ENCODE measurements at regions not wholly inside any gene's neighbourhood (a gene's known extent, or its start where the extent isn't known, plus 50 kb on each side); places are given as distances from the start of the nearest gene placed in this dataset.

DNA sequence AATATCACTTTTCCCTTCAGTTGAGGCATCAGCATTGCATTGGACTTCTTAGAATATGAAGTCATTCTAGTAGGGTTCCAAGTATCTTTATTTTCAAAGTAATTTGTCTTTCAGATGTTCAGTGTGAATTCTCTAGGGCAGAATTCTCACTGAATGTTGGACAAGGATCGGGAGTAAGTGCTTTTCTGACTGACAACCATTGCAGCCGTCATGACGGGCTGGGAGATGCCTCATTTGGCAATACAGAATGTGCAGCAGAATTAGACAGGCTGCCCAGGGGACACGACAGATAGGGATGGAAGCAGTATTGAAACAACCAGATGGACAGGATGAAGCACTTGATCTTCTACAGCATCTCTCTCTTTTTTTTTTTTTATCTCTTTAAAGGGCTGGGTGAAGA, 129.0 kb downstream of the ICE1 start:
- no TSS peak for BruUV-seq (replicated peaks)
- Mint-ChIP-seq H3K9me3 (ENCODE audit: low read depth, unreplicated experiment) (peaks cover 2% of the 10 kb centered on the region), H3K4me1 (ENCODE audit: low read depth, unreplicated experiment) (no peaks in the 10 kb centered on the region), H3K27me3 (ENCODE audit: unreplicated experiment) (no peaks in the 10 kb centered on the region), H3K4me3 (ENCODE audit: low read depth, unreplicated experiment) (no peak overlapping the region), H3K27ac (ENCODE audit: unreplicated experiment) (no peak overlapping the region), H3K36me3 (ENCODE audit: insufficient read depth, unreplicated experiment) (no peaks in the 10 kb centered on the region)
- intact Hi-C loops (cut with micrococcal nuclease; ENCODE audit: unreplicated experiment) = no loop called here
- no peak for DNase-seq
- TF ChIP-seq, protein P1, sequence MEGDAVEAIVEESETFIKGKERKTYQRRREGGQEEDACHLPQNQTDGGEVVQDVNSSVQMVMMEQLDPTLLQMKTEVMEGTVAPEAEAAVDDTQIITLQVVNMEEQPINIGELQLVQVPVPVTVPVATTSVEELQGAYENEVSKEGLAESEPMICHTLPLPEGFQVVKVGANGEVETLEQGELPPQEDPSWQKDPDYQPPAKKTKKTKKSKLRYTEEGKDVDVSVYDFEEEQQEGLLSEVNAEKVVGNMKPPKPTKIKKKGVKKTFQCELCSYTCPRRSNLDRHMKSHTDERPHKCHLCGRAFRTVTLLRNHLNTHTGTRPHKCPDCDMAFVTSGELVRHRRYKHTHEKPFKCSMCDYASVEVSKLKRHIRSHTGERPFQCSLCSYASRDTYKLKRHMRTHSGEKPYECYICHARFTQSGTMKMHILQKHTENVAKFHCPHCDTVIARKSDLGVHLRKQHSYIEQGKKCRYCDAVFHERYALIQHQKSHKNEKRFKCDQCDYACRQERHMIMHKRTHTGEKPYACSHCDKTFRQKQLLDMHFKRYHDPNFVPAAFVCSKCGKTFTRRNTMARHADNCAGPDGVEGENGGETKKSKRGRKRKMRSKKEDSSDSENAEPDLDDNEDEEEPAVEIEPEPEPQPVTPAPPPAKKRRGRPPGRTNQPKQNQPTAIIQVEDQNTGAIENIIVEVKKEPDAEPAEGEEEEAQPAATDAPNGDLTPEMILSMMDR (IDR thresholded peaks at IDR 0.05; ENCODE audit: unreplicated experiment) = no peak
- CTCF ChIA-PET = no interaction called here

DNA sequence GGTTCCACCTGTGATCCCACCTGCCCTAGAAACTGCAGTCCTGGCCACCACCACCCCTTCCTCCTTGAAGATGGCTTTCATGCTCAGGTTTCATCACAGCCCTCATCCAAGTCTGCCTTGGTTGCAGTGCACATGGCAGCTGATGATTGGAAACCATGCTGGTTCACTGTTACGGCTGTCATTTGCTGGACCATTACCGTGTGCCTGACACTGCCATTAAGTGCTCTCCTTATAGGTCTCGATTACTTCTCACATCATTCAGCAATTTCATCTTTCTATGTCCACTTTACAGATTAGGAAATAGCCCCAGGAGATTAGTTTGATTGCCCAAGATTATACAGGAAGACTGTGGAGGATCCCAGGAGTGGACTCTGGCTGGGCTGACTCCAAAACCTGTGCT, 123.9 kb downstream of the ICE1 start:
- Mint-ChIP-seq H3K9me3 (ENCODE audit: low read depth, unreplicated experiment) (no peaks in the 10 kb centered on the region), H3K4me1 (ENCODE audit: low read depth, unreplicated experiment) (no peaks in the 10 kb centered on the region), H3K36me3 (ENCODE audit: insufficient read depth, unreplicated experiment) (no peaks in the 10 kb centered on the region), H3K27me3 (ENCODE audit: unreplicated experiment) (no peaks in the 10 kb centered on the region), H3K27ac (ENCODE audit: unreplicated experiment) (no peak overlapping the region), H3K4me3 (ENCODE audit: low read depth, unreplicated experiment) (no peak overlapping the region)
- intact Hi-C loops (cut with micrococcal nuclease; ENCODE audit: unreplicated experiment) = no loop called here
- TF ChIP-seq, protein P1 (IDR thresholded peaks at IDR 0.05; ENCODE audit: unreplicated experiment) = no peak
- no TSS peak for BruUV-seq (replicated peaks)
- DNase-seq = no peak
- CTCF ChIA-PET = no interaction called here

DNA sequence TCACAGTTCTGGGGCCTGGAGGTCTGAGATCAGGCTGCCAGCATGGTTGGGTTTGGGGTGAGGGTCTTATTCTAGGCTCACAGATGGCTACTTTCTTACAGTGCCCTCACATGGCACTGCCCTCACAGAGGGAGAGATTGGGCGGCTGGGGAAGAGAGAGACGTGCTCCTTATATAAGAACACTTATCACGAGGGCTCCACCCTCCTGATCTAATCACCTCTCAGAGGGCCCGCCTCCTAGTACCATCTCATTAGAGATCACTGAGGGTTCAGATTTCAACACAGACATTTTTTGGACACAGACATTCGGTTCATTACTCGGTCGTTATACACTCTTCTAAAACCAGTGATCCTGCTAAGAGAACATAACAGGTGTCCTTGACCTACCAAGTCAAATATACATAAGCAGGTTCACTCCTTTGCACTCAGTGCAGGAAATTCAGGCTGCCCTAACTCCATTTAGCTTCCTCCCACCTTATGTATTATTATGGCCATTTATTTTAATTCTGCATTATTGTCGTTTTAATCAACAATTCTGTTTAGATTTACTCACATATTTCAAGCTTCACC, 121.7 kb downstream of the ICE1 start:
- TF ChIP-seq, protein P1 (IDR thresholded peaks at IDR 0.05; ENCODE audit: unreplicated experiment) = no peak
- no peaks in the 10 kb centered on the region for H3K27me3 Mint-ChIP-seq (ENCODE audit: unreplicated experiment)
- H3K4me1 Mint-ChIP-seq (ENCODE audit: low read depth, unreplicated experiment) = no peaks in the 10 kb centered on the region
- DNase-seq = no peak
- CTCF ChIA-PET = no interaction called here
- intact Hi-C loops (cut with micrococcal nuclease; ENCODE audit: unreplicated experiment) = no loop called here
- H3K9me3 Mint-ChIP-seq (ENCODE audit: low read depth, unreplicated experiment) = peaks cover 3% of the 10 kb centered on the region
- H3K36me3 Mint-ChIP-seq (ENCODE audit: insufficient read depth, unreplicated experiment) = no peaks in the 10 kb centered on the region
- H3K27ac Mint-ChIP-seq (ENCODE audit: unreplicated experiment) = no peak overlapping the region
- no TSS peak for BruUV-seq (replicated peaks)
- H3K4me3 Mint-ChIP-seq (ENCODE audit: low read depth, unreplicated experiment) = no peak overlapping the region

DNA sequence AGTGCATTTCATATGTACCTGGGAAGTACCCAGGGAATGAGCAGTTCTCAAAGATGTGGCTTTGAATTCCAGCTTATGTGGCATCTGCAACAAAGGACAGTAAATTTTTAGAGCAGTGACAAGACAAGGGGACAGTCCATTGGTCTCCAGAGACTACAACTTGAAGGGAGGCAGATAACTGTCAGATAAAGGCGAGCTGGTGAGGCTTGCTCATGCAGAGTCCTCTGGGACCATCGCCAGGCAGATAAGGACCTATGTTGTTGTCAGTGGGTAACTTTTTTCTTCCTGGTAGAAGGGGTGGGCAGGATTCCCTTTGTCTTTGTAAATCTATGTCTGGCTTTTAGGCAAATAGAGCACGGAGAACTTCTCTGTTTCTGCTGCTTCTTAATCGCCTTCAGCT, 120.2 kb downstream of the ICE1 start:
- intact Hi-C loops (cut with micrococcal nuclease; ENCODE audit: unreplicated experiment) = loop anchor here (1.0 kb wide), 1 partner anchor 12 kb away; no protein-coding TSS in a partner anchor
- no peaks in the 10 kb centered on the region for H3K36me3 Mint-ChIP-seq (ENCODE audit: insufficient read depth, unreplicated experiment)
- H3K27me3 Mint-ChIP-seq (ENCODE audit: unreplicated experiment) = no peaks in the 10 kb centered on the region
- no peak for DNase-seq
- CTCF ChIA-PET = no interaction called here
- no TSS peak for BruUV-seq (replicated peaks)
- TF ChIP-seq, protein P1 (IDR thresholded peaks at IDR 0.05; ENCODE audit: unreplicated experiment) = no peak
- H3K4me3 Mint-ChIP-seq (ENCODE audit: low read depth, unreplicated experiment) = no peak overlapping the region
- H3K9me3 Mint-ChIP-seq (ENCODE audit: low read depth, unreplicated experiment) = peaks cover 3% of the 10 kb centered on the region
- no peaks in the 10 kb centered on the region for H3K4me1 Mint-ChIP-seq (ENCODE audit: low read depth, unreplicated experiment)
- no peak overlapping the region for H3K27ac Mint-ChIP-seq (ENCODE audit: unreplicated experiment)

Measured in Calu3 (cell line).